ENCODE measurements at regions not wholly inside any gene's neighbourhood (a gene's known extent, or its start where the extent isn't known, plus 50 kb on each side); places are given as distances from the start of the nearest gene placed in this dataset.

DNA sequence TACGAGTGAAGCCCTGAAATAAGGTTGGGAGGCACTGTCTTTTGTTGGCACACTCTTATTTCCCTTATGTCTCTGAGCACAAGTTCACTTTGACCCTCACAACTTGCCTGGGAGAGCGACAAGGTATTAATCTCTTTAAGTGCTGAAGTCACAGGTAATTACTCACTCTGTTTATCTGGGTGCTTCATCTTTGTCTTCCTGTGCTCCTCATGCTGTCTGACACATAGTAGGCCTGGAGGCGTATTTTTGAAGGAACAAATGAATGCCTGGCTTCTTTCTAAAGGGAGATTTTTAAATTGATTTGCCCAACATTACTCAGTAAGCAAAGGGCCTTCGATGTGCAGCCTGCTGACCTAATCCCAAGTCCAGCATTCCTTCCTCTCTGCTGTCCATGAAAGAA lies 507.1 kb upstream of the TNP1 start:
- TF ChIP-seq POLR2AphosphoS5 (IDR thresholded peaks at IDR 0.05) (no peak), EP300 (IDR thresholded peaks at IDR 0.05) (no peak)
- TF ChIP-seq, protein P1, sequence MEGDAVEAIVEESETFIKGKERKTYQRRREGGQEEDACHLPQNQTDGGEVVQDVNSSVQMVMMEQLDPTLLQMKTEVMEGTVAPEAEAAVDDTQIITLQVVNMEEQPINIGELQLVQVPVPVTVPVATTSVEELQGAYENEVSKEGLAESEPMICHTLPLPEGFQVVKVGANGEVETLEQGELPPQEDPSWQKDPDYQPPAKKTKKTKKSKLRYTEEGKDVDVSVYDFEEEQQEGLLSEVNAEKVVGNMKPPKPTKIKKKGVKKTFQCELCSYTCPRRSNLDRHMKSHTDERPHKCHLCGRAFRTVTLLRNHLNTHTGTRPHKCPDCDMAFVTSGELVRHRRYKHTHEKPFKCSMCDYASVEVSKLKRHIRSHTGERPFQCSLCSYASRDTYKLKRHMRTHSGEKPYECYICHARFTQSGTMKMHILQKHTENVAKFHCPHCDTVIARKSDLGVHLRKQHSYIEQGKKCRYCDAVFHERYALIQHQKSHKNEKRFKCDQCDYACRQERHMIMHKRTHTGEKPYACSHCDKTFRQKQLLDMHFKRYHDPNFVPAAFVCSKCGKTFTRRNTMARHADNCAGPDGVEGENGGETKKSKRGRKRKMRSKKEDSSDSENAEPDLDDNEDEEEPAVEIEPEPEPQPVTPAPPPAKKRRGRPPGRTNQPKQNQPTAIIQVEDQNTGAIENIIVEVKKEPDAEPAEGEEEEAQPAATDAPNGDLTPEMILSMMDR (IDR thresholded peaks at IDR 0.05), result no peak
